ENCODE measurements at regions not wholly inside any gene's neighbourhood (a gene's known extent, or its start where the extent isn't known, plus 50 kb on each side); places are given as distances from the start of the nearest gene placed in this dataset.
A peak's percentile ranks its signal among the peaks of the same experiment; 100 is the strongest.

DNA sequence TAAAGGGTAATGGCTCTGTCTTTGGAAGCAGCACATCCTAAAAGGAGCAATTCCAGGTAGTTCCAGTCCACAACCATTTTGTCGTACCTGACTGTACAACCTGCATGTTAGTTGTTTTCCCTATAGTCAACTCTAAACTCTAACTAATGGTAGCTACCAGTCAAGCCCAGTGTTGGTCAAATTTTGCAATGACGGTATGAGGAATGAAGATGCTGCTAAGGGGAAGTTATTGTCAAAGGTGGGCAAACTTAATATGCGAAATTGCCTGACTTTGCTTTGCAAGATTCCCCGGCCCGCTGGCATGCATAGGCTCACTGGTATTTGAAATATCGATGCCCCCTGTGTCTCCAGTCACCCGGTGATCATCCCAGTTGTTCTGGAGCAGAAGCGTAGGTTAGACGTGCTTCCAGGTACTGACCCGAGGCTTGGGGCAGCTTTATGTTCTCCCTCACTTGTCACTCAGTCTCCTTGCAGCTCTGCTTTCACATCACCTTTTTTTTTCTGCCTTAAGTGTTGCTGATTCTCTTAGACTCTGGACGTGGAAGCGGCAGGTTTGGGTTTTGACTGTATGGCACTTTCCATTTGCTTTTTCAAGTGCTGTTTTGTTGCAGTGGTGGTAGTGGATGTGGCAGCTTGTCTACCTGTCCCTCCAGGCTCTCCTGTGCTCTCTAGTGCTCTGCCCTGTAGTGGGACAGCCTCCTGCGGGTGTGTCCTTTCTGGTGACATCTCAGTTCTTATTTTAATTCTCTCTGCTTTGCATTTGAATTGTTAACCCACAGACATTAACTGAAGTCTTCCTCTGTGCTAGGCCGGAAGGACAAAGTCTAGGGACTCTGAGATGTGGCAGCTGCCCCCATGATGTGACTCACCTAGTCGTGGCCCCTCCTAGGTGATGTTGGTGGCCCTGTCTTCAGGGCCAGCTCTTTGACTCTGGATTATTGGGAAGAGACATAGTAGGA lies 95.8 kb upstream of the UMPS start (continued):
- TF ChIP-seq KDM2A (CRISPR knock-in tag; IDR thresholded peaks at IDR 0.05; ENCODE audit: borderline replicate concordance, low read depth) = peak; percentile 47; the same call in 1 of the 2 replicates
- no peak for TF ChIP-seq CERS6 (CRISPR knock-in tag; IDR thresholded peaks at IDR 0.05)
- no peak for TF ChIP-seq REL (CRISPR knock-in tag; conservative IDR thresholded peaks at IDR 0.05)
- TF ChIP-seq IKZF5 (CRISPR knock-in tag; IDR thresholded peaks at IDR 0.05) = peak; percentile 77; the same call in 1 of the 2 replicates
- 0 out of 2 replicates have a peak, but pooled peaks have one; percentile 18 for TF ChIP-seq SAP130 (CRISPR knock-in tag; IDR thresholded peaks at IDR 0.05; ENCODE audit: low read depth)
- no peak for TF ChIP-seq KDM5A (IDR thresholded peaks at IDR 0.05; ENCODE audit: borderline replicate concordance, low read length)
- TF ChIP-seq TGIF2 (CRISPR knock-in tag; IDR thresholded peaks at IDR 0.05) = 0 out of 2 replicates have a peak, but pooled peaks have one; percentile 41
- TF ChIP-seq RCOR2 (CRISPR knock-in tag; IDR thresholded peaks at IDR 0.05) = peak; percentile 60; the same call in 1 of the 2 replicates
- TF ChIP-seq GTF3A (CRISPR knock-in tag; conservative IDR thresholded peaks at IDR 0.05) = no peak
- TF ChIP-seq, protein P1, sequence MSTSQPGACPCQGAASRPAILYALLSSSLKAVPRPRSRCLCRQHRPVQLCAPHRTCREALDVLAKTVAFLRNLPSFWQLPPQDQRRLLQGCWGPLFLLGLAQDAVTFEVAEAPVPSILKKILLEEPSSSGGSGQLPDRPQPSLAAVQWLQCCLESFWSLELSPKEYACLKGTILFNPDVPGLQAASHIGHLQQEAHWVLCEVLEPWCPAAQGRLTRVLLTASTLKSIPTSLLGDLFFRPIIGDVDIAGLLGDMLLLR (CRISPR knock-in tag; IDR thresholded peaks at IDR 0.05) = no peak
- no peak for TF ChIP-seq HDAC2 (CRISPR knock-in tag; IDR thresholded peaks at IDR 0.05)
- no peak for TF ChIP-seq EED (CRISPR knock-in tag; IDR thresholded peaks at IDR 0.05)
- TF ChIP-seq ZNF350 (CRISPR knock-in tag; IDR thresholded peaks at IDR 0.05; ENCODE audit: borderline replicate concordance, low read depth) = peak; percentile 25; the same call in 1 of the 2 replicates
- TF ChIP-seq EZH2 (conservative IDR thresholded peaks at IDR 0.05; ENCODE audit: low read depth, low read length) = no peak
- no peak for TF ChIP-seq POLR2AphosphoS5 (IDR thresholded peaks at IDR 0.05; ENCODE audit: low read depth, low read length)
- 0 out of 2 replicates have a peak, but pooled peaks have one; percentile 32 for TF ChIP-seq ZSCAN20 (CRISPR knock-in tag; IDR thresholded peaks at IDR 0.05; ENCODE audit: borderline replicate concordance)
- TF ChIP-seq RARA (CRISPR knock-in tag; IDR thresholded peaks at IDR 0.05) = no peak
- no peak for TF ChIP-seq KDM6A (CRISPR knock-in tag; IDR thresholded peaks at IDR 0.05; ENCODE audit: low read depth)
- TF ChIP-seq POLR2G (IDR thresholded peaks at IDR 0.05; ENCODE audit: low read depth, low read length) = peak; percentile 59; the same call in 1 of the 2 replicates
- TF ChIP-seq ZNF274 (CRISPR knock-in tag; IDR thresholded peaks at IDR 0.05) = no peak
- no peak for TF ChIP-seq LCORL (IDR thresholded peaks at IDR 0.05)
- 0 out of 2 replicates have a peak, but pooled peaks have one; percentile 8 for TF ChIP-seq LCORL (CRISPR knock-in tag; IDR thresholded peaks at IDR 0.05)
- peak; percentile 66; the same call in 1 of the 2 replicates for TF ChIP-seq SMYD3 (CRISPR knock-in tag; IDR thresholded peaks at IDR 0.05)
- TF ChIP-seq, protein P2, sequence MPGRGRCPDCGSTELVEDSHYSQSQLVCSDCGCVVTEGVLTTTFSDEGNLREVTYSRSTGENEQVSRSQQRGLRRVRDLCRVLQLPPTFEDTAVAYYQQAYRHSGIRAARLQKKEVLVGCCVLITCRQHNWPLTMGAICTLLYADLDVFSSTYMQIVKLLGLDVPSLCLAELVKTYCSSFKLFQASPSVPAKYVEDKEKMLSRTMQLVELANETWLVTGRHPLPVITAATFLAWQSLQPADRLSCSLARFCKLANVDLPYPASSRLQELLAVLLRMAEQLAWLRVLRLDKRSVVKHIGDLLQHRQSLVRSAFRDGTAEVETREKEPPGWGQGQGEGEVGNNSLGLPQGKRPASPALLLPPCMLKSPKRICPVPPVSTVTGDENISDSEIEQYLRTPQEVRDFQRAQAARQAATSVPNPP (CRISPR knock-in tag; IDR thresholded peaks at IDR 0.05) = no peak
- no peak for TF ChIP-seq NFYC (CRISPR knock-in tag; IDR thresholded peaks at IDR 0.05)
- TF ChIP-seq TAF15 (IDR thresholded peaks at IDR 0.05; ENCODE audit: low read depth, low read length, poor library complexity, severe bottlenecking) = no peak
- no peak for TF ChIP-seq ELF3 (CRISPR knock-in tag; IDR thresholded peaks at IDR 0.05)

Measured in HepG2 (cell line).